ENCODE measurements at regions not wholly inside any gene's neighbourhood (a gene's known extent, or its start where the extent isn't known, plus 50 kb on each side); places are given as distances from the start of the nearest gene placed in this dataset.
A peak's percentile ranks its signal among the peaks of the same experiment; 100 is the strongest.
"Not testable (repeated sequence)": the region's sequence is repeated elsewhere in the genome, so short reads cannot be mapped to it uniquely, and the experiment has no call there.

DNA sequence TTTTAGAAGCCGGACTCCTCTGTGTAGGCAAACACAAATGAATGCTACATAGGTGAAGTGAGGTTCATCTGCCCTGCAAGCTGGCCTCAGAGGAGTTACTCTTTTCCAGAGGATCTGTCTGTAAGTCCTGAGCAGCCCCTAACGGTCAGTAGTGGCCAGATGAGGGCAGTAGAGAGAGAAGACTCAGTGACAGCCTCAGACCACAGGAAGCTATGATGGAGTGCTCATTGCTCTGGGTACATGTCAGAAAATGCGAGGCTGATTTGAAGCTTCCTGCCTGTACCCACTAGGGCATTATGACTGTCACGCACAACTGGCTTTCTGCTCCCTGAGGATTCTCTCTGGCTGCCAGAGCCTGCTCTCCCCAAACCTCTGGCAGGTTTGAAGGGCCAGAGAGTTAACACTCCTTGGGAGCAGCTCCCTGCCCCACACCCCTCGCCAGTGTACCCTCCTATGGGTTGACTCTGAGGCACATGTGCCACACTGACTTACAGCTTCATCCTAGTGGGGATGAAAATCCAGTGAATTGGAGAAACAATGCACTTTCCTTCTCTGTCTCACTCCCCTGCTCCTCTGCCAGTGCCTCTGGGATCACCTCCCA is 141.5 kb downstream of the GABRG2 start:
- DNase-seq = peak in 1 of 2 experiments; percentile 10

DNA sequence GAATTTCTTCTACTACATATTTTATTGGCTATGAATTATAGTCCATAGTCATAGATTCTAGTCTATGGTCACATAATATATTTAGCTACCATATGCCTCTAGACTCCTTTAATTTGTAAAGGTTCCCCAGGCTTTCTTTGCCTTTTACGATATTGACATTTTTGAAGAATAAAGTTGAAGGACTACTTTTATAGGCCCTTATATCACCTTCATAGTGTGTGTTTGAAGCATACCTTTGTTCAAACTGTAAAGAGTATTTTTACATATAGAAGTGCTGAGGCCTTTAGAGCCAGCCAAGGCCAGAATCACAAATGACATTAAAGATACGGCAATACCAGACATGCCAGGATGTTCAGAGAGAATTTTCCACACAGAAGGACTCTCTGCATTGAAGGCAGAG is 147.0 kb downstream of the GABRG2 start:
- no peak for DNase-seq

DNA sequence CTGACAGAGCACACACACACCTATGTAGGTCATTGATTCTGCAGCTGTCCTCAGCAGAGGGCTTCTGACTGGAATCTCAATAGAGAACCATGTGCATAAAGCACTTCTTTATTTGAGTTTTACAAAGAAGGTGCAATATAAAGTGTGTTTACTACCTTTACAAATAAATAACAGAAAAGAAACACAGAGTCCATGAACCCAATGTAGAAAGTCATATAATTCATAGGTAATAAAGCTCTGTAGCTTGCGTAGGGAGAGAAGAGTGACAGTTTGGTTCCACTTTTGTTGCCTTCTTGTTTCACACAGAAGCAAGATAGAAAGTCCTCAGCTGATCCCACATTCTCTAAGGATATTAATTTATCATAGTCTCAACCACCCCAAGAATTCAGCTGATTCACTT is 149.5 kb downstream of the GABRG2 start:
- DNase-seq = no peak

DNA sequence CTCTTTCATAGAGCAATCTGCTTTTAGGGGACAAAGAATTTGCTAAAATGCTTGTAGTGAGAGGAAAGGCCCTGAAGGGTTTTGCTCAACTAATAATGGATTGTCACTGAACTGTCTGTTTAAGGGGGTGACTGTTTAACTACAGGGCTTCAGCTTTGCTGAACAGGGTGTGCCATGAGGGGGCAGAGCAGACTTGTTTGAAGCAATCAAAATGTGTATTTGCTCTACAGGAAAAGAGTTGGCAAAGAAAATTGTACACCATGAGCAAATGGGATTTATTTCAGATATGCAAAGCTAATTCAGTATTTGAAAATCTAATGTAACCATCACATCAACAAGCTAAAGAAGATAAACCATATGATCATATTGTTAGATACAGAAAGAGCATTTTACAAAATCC is 154.3 kb downstream of the GABRG2 start:
- DNase-seq = no peak

DNA sequence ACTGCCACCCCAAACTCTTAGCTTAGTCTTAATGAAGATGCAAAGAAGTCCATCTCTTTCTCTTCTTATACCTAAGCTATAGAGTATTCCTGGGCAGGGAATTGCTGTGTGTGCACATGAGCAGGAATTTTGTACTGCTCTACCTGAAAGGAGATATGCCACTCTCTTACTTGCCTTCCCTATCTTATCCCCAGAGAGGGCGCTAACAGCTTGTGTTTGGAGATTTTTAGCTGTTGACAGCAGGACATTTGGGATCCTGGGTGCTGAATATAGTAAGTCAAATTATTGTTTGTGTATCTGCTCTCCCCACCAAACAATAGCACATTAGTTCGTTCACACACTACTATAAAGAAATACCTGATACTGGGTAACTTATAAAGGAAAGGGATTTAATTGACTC is 159.5 kb downstream of the GABRG2 start:
- no peak for DNase-seq

DNA sequence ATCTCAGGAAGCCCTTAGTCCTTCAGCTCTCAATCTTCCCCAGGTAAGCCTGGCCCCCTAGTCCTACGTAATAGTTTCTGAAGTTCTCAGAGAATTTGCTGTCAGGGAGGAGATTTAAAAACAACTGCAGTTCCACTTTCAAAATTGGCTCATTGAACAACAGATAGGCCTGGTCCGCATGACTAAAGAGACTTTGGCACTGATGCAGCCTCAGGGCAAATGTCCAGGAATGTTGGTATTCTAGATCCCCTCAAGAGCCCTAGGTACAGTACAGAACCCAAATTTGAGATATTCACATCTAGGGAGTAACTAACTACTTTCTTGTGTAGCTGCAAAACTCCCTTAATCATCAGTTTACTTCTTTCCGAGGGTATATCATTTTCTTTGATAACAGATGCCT is 162.8 kb downstream of the GABRG2 start:
- DNase-seq = no peak

DNA sequence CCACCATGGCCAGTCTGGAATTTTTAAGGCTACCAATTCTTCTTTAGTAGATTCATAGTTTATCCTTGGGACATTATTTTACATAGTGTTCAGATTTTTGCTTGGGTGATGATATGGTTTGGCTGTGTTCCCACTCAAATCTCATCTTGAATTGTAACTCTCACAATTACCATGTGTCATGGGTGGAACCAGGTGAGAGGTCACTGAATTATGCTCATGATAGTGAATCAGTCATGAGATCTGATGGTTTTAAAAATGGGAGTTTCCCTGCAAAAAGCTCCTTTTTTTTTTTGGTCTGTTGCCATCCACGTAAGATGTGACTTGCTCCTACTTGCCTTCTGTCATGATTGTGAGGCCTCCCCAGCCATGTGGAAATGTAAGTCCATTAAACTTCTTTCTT is 163.9 kb downstream of the GABRG2 start:
- no peak for DNase-seq

DNA sequence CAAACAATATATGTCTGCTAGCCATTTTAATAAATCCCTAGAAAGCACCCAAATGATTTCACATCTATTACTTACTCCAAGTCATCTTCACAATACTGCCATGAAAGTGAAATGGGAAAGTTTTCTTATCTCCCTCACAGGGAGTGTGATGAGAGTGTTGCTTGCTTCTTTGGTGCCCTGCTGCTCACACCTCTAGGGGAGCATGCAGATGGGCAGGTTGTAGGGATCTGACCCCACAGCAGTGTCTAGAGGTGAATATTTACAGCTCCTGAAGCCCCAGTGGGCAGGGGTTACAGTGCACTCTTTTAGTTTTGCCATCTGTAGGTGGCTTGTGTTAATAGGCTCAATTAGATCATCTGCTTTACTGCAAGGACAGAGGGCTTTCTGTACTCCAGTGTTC is 173.2 kb downstream of the GABRG2 start:
- no peak for DNase-seq

DNA sequence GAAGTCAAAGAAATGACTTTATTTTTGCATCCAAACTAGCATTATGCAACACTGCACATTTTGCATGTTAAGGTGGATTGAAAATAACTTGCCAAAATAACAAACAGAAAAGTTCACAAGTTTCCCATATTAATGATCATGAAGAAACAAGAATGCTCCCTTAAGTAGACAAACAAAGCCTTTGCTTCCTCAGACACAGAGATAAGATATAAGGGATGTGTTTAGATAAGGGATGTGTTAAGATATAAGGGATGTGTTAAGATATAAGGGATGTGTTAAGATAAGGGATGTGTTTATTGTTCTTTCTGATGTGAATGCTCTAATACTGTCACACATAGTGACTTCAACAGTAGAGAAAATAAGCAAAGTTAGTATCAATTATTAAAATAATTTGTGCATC is 174.8 kb downstream of the GABRG2 start:
- no peak for DNase-seq

DNA sequence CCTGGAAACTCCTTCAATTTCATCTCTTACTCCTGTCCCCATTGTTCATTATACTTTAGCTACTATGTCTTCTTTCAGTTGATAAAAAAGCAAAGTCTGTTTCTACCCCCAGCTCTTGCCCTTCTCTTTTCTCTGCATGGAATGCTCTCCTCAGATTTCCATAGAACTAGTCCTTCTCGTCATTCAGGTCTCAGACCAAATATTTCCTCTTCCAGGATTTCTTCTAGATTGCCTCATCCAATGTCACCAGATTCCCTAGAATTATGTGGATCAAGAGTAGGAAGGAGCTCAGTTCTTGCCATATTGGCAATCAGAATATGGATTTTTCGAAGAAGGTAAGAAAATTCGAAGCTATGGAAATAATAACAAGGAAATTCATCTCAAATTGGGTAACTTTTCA is 176.1 kb downstream of the GABRG2 start:
- no peak for DNase-seq

DNA sequence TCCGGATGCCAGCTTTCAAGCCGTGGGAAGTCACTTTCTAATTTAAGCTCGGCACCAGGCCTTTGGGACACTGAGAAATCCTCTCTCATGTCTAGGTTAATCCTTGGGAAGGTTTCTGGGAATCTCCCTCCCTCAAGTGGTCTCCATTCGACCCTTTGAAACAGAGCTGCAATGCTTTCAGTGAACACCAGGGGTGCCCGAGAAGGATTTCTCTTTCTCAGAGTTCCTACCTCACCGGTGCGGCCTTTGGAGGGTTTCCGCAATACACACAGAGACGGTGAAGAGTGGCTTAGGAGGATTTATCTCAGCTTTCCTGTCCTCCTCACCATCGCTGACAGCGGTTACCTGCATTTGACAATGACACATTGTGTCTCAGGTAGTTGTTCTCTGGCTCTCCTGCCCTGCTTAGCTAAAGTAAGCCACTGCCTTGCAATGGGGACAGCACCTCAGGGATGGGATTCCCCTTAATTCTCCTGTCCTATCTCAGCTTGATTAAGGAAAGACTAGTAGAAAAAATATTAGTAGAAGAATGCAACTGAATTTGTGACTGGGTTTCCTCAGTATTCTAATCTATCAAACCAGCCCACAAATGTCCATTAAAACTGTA is 180.6 kb downstream of the GABRG2 start:
- no peak for DNase-seq

DNA sequence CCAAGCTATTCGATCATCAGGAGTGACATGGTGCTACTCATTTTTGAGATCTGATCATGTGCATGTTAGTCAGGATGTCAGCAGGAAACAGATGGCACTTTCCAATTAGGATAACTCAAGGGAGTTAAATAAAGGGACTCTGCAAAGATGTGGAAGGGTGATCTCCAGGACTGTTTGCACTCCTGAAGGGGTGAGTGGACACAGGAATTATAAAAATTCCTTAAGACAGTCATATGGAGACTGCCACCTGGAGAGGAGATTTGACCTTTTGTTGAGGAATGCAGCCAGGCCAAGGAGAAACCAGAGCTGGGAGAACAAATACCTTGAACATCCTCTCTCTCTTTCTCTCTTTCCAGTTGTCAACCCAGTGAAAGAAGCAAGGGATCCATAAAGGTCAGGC is 189.1 kb downstream of the GABRG2 start:
- no peak for DNase-seq

DNA sequence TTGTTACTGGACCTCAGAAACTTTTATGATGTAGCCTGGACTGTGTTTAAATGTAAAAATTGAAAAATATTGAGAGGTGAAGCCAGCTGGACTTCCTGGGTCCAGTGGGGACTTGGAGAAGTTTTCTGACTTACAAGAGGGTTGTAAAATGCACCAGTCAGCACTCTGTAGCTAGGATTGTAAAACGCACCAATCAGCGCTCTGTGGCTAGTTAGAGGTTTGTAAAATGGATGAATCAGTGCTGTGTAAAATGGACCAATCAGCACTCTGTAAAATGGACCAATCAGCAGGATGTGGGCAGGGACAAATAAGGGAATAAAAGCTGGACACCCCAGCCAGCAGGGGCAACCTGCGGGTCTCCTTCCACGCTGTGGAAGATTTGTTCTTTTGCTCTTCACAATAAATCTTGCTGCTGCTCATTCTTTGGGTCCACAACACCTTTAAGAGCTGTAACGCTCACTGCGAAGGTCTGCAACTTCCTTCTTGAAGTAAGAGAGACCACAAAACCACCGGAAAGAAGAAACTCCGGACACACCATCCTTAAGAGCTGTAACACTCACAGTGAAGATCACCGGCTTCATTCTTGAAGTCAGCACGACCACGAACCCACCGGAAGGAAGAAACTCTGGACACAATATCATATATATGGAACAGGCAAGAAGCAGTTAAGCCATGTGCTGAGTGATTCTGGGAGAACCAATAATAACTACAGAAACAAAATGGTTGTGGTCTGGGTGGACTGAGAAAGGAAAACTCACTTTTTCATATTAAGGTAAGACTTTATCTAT is 201.3 kb downstream of the GABRG2 start:
- DNase-seq = no peak

DNA sequence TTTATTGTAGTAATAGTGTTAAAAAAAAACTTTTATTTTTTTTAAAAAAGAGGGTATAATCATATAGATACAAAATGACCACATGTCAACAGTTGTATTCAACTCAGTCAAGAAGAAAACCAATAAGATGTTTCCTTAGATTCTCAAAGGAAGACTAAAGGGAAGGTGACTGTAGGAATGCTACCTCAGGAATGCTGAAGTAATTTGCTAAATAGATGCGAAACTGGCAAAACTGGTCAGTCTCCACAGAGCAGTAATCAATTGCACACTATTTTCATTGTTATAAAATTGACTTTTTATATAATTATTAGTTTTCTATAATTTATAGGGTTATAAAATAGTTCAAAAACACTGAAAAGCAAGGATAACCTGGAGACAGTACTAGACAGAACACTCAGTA is 204.8 kb downstream of the GABRG2 start:
- DNase-seq = no peak

DNA sequence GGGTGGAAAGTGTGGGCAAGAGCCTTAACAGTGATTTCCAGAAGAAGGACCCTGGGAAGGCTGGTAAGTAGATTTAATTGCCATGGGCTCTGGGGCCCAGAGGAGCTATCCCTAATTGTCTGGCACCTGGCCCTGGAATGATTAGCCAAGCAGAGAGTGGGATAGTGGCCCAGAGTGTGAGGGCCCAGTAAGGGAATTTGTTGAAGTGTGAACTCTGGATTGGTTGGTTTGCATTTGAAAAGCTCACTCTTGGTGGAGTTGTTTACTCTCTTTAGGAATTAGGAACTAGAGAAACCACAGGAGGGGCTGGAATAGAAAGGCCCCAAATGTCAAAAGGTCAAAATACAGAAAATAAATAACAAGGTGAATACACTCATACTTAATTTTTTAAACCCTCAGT is 207.1 kb downstream of the GABRG2 start:
- no peak for DNase-seq

DNA sequence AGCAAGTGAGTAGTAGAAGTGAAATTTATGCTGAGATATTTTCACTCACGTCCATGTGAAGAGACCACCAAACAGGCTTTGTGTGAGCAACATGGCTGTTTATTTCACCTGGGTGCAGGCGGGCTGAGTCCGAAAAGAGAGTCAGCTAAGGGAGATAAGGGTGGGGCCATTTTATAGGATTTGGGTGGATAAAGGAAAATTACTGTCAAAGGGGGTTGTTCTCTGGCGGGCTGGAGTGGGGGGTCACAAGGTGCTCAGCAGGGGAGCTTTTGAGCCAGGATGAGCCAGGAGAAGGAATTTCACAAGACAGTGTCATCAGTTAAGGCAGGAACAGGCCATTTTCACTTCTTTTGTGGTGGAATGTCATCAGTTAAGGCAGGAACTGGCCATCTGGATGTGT is 207.8 kb downstream of the GABRG2 start:
- DNase-seq = not testable (repeated sequence)

DNA sequence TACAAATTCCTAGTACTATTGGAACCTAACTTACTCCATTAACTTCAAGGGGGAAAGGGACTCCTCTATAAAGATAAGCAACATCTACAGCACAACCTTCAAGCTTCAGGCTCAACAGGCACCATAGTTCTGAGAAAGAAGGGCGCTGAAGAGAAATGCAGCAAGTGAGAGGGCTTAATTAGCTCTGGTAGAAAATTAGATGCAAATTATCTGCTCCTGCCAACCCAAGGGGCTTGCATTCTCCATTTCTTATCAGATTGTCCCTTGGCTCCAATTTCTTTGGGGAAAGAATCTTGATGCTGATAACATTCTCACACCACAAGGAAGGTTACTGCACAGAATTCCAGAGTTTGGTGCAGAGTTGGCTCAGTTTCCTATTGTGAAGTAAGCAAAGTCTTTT is 214.6 kb downstream of the GABRG2 start:
- DNase-seq = no peak

DNA sequence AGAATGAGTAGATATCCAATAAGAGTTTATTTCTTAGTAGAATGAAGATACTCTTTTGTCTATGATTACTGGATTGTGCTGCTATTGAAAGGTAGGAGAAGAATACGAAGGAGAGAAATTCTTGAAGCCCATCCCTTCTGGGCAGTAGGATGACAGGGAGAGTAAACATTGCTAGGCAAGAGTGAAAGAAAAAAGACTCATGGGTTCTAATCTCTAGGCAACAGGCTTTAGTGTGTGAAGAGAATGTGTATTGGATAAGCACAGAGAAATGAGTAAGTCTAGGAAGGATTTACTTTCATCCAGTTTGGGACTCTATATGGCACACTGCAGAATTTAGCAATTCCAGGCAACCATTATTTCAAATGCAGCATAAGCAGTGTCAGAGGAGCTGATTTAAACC is 216.0 kb downstream of the GABRG2 start:
- DNase-seq = no peak

DNA sequence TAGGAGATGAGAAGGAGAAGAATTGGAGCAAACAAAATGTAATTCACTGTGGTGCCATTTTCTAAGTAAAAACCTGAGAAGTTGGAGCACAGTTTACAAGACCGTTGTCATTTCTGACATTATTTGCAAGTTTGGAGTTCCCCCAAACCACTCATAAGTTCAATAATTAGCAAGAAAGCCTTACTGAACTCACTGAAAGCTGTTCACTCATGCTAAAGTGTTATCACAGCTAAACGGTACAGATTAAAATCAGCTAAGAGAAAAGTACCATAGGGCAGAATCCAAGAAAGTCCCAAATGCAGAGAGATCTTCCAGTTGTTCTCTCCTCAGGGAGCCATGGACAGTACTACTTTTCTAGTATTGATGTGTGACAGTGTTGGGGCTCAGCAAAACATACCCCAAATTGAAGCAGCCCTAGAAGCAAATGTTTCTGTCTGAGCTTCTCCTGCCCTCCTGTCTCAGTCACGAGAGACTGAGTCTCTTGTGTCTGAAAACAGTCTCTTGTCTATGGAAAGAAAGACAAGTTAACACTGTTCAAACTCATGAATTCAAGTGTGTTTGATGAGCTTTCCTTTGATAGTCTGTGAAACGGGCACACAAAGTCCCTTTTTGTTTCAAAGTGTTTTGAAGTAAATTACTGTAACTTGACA is 221.2 kb downstream of the GABRG2 start:
- no peak for DNase-seq

DNA sequence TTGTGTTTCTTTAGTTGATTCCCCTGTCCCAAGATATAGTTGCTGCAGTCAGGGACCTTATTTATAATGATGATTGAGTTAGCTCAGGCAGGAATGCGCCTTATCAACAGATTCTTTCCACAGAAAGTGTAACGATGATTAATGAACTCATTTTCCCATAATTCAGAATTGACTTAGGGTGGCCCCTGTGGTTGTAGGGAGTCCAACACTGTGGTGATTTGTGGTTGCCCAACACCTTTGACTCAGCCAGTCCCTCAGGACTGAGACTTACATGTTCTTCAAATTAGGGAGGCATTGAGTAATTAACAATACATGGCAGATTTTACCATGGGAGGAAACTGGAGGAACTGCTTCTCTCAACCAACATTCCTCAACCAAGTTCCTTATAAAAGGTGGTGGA is 221.9 kb downstream of the GABRG2 start:
- no peak for DNase-seq

DNA sequence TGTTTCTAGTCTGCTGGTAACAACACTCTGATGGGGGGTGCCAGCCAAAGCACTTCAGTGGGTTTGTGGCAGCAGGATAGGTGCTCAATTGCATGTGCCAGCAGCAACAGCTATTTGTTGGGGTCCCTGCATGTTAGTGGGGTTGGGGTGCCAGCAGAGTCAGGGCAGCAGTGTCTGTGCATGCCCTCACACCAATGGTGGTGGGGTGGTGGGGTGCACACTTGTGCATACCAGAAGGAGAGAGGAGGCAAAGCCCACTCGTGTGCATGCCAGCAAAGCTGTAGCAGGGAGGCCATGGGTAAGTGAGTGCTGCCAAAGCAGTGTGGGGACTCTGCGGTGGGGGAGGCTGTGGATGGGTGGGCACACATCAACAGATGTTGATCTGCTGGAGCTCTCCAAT is 232.2 kb downstream of the GABRG2 start:
- no peak for DNase-seq

DNA sequence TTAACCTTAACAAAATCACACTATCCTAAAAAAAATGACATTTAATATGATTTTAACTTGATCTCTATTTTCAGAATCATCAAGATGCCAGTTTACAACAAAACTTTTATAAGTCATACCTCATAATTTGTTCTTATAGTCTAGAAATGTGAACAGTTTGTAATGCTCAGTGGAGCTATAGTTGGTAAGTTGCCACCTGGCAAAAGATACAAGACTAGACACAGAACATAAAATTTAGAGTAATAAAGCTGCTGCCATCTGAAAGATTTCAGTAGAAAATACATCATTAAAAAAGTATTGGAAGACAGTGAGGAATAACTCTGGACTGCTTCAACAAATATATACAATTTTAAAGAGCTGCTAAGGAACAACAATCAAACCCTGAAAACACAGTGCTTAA is 233.8 kb downstream of the GABRG2 start:
- DNase-seq = no peak

DNA sequence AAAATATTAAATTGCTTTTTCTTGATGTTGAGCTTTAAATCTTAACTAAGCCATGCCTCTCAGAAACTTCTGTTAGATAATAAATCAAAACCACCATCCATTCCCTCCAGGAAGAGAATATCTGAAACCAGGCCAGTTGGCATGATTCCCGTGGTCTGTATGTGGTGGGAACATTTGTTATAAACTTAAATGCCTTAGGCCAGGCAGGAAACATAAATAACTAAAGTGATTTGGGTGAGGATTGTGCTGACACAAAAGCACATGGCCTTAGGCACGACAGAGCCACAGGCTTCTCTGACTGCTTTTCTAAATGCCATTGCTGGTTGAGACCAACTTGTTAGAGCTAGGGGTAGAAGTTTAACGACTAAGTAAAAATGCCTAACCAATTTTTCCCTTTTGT is 255.9 kb downstream of the GABRG2 start:
- no peak for DNase-seq

DNA sequence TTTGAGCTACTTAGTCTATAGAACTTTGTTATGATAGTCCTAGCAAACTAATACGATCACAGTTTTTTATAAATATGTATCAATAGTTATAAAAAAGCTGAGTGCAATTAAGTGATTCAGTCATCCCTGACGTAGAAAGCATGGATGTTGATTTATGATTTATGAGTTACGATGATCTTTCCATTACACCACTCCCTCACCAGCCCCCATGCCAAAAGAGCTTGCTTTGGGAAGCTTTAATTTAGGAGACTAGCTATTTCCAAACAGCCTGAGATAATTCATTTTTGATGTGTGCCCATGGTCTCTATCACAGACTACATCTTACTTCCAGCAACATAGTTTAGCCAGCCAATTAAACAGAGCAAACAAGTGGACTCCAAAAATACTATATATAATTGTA is 256.8 kb downstream of the GABRG2 start:
- no peak for DNase-seq
